ENCODE measurements at regions not wholly inside any gene's neighbourhood (a gene's known extent, or its start where the extent isn't known, plus 50 kb on each side); places are given as distances from the start of the nearest gene placed in this dataset.

- Histone ChIP-seq H4K20me1 (ENCODE audit: insufficient read depth, poor library complexity, severe bottlenecking) (no peaks in the 10 kb centered on the region), H3K4me2 (no peak overlapping the region), H3K27ac (no peak overlapping the region), H3K79me2 (no peaks in the 10 kb centered on the region), H3K4me3 (no peak overlapping the region), H2AFZ (no peak overlapping the region), H3K9me2 (replicated peaks; ENCODE audit: insufficient read depth) (no peaks in the 10 kb centered on the region), H3K27me3 (no peaks in the 10 kb centered on the region), H3K9me3 (ENCODE audit: low read depth) (no peaks in the 10 kb centered on the region), H3K4me1 (ENCODE audit: insufficient read depth) (no peaks in the 10 kb centered on the region), H3K36me3 (replicated peaks; ENCODE audit: insufficient read depth, low read depth) (no peaks in the 10 kb centered on the region)
- TF ChIP-seq EZH2phosphoT487 (IDR thresholded peaks at IDR 0.05; ENCODE audit: low read depth, severe bottlenecking, unreplicated experiment) (no peak), EZH2 (IDR thresholded peaks at IDR 0.05; ENCODE audit: borderline replicate concordance) (no peak)
- TF ChIP-seq, protein P1, sequence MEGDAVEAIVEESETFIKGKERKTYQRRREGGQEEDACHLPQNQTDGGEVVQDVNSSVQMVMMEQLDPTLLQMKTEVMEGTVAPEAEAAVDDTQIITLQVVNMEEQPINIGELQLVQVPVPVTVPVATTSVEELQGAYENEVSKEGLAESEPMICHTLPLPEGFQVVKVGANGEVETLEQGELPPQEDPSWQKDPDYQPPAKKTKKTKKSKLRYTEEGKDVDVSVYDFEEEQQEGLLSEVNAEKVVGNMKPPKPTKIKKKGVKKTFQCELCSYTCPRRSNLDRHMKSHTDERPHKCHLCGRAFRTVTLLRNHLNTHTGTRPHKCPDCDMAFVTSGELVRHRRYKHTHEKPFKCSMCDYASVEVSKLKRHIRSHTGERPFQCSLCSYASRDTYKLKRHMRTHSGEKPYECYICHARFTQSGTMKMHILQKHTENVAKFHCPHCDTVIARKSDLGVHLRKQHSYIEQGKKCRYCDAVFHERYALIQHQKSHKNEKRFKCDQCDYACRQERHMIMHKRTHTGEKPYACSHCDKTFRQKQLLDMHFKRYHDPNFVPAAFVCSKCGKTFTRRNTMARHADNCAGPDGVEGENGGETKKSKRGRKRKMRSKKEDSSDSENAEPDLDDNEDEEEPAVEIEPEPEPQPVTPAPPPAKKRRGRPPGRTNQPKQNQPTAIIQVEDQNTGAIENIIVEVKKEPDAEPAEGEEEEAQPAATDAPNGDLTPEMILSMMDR (IDR thresholded peaks at IDR 0.05; ENCODE audit: poor library complexity), result no peak
- no peak for DNase-seq (ENCODE audit: low spot score)
- WGBS (ENCODE audit: low lambda C conversion rate, missing lambda C conversion rate), result 50% methylated on average over 1 of the region's 1 CpG
Observed at GRCh38 chr1:222247081-222247480, 300.8 kb downstream of the HHIPL2 start.

GRCh38 chr1:222243902-222244301, 304.0 kb downstream of the HHIPL2 start:
- H3K79me2 ChIP-seq, result no peaks in the 10 kb centered on the region
- TF ChIP-seq, protein P1 (IDR thresholded peaks at IDR 0.05; ENCODE audit: poor library complexity), result no peak
- TF ChIP-seq EZH2phosphoT487 (IDR thresholded peaks at IDR 0.05; ENCODE audit: low read depth, severe bottlenecking, unreplicated experiment), result no peak
- no peak overlapping the region for H3K4me3 ChIP-seq
- no peak for DNase-seq (ENCODE audit: low spot score)
- no peaks in the 10 kb centered on the region for H3K4me1 ChIP-seq (ENCODE audit: insufficient read depth)
- H4K20me1 ChIP-seq (ENCODE audit: insufficient read depth, poor library complexity, severe bottlenecking), result no peaks in the 10 kb centered on the region
- no peak overlapping the region for H2AFZ ChIP-seq
- no peak overlapping the region for H3K4me2 ChIP-seq
- H3K9me3 ChIP-seq (ENCODE audit: low read depth), result no peaks in the 10 kb centered on the region
- H3K27ac ChIP-seq, result no peak overlapping the region
- H3K9me2 ChIP-seq (replicated peaks; ENCODE audit: insufficient read depth), result no peaks in the 10 kb centered on the region
- H3K36me3 ChIP-seq (replicated peaks; ENCODE audit: insufficient read depth, low read depth), result no peaks in the 10 kb centered on the region
- H3K27me3 ChIP-seq, result no peaks in the 10 kb centered on the region
- WGBS (ENCODE audit: low lambda C conversion rate, missing lambda C conversion rate), result 75% methylated on average over 2 of the region's 2 CpGs

- Histone ChIP-seq H3K9me3 (ENCODE audit: low read depth) (no peaks in the 10 kb centered on the region), H2AFZ (no peak overlapping the region), H3K4me1 (ENCODE audit: insufficient read depth) (no peaks in the 10 kb centered on the region), H4K20me1 (ENCODE audit: insufficient read depth, poor library complexity, severe bottlenecking) (no peaks in the 10 kb centered on the region), H3K79me2 (no peaks in the 10 kb centered on the region), H3K27ac (no peak overlapping the region), H3K36me3 (replicated peaks; ENCODE audit: insufficient read depth, low read depth) (no peaks in the 10 kb centered on the region), H3K9me2 (replicated peaks; ENCODE audit: insufficient read depth) (no peaks in the 10 kb centered on the region), H3K4me2 (no peak overlapping the region), H3K27me3 (no peaks in the 10 kb centered on the region), H3K4me3 (no peak overlapping the region)
- TF ChIP-seq, protein P1 (IDR thresholded peaks at IDR 0.05; ENCODE audit: poor library complexity), result no peak
- TF ChIP-seq EZH2 (IDR thresholded peaks at IDR 0.05; ENCODE audit: borderline replicate concordance) (no peak), EZH2phosphoT487 (IDR thresholded peaks at IDR 0.05; ENCODE audit: low read depth, severe bottlenecking, unreplicated experiment) (no peak)
- WGBS (ENCODE audit: low lambda C conversion rate, missing lambda C conversion rate), result 14% methylated on average over 1 of the region's 1 CpG
- DNase-seq (ENCODE audit: low spot score), result no peak
Observed at GRCh38 chr1:222242492-222242891, 305.4 kb downstream of the HHIPL2 start.

DNA sequence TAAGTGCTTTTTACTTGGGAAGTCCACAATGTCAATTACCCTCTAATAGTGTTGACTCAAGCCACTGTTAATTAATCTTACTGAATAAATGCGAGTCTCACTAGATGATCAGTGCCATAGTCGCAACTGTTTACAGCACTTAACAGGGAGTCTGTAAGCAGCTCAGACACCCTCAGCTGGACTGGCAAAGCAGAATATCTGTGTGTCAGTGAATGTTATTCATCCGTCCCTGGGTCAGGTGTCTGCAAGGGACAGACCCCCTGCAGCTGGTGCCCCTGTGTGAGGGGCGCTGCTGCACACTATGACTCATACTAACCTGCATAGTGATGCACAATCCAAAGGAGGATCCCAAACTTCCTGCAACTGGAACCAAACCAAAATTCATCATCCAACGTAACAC, 306.5 kb downstream of the HHIPL2 start:
- Histone ChIP-seq H3K9me3 (ENCODE audit: low read depth) (no peaks in the 10 kb centered on the region), H3K27ac (no peak overlapping the region), H3K4me1 (ENCODE audit: insufficient read depth) (no peaks in the 10 kb centered on the region), H3K79me2 (no peaks in the 10 kb centered on the region), H2AFZ (no peak overlapping the region), H3K27me3 (no peaks in the 10 kb centered on the region), H3K9me2 (replicated peaks; ENCODE audit: insufficient read depth) (no peaks in the 10 kb centered on the region), H4K20me1 (ENCODE audit: insufficient read depth, poor library complexity, severe bottlenecking) (no peaks in the 10 kb centered on the region), H3K36me3 (replicated peaks; ENCODE audit: insufficient read depth, low read depth) (no peaks in the 10 kb centered on the region), H3K4me2 (no peak overlapping the region), H3K4me3 (no peak overlapping the region)
- DNase-seq (ENCODE audit: low spot score), result no peak
- WGBS (ENCODE audit: low lambda C conversion rate, missing lambda C conversion rate), result 65% methylated on average over 5 of the region's 5 CpGs
- TF ChIP-seq EZH2phosphoT487 (IDR thresholded peaks at IDR 0.05; ENCODE audit: low read depth, severe bottlenecking, unreplicated experiment) (no peak), EZH2 (IDR thresholded peaks at IDR 0.05; ENCODE audit: borderline replicate concordance) (no peak)
- TF ChIP-seq, protein P1 (IDR thresholded peaks at IDR 0.05; ENCODE audit: poor library complexity), result no peak

Data from hepatocyte (in vitro differentiated cells).